ENCODE measurements at regions not wholly inside any gene's neighbourhood (a gene's known extent, or its start where the extent isn't known, plus 50 kb on each side); places are given as distances from the start of the nearest gene placed in this dataset.
"Not testable (repeated sequence)": the region's sequence is repeated elsewhere in the genome, so short reads cannot be mapped to it uniquely, and the experiment has no call there.

GRCh38 chr1:199832451-199832850 is 195.1 kb upstream of the NR5A2 start:
- DNase-seq, result no peak

DNA sequence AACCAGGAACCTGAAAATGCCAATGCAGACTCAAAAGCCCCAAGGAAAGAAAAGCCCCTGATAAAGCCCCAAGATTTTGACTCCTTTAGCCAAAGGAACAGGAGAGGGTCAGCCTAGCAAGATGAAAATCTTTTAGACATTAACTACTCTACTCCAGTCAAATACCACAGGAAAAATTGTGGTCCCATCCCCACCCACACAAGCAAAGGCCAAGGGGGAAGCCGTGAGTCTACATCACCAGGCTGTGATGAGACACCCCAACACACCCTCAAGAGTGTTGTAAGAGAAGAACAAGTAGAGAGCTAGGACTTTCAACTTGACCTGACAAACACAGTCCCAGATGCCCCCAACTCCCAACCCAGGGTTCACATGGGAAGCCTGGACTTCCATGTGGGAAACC is 192.8 kb upstream of the NR5A2 start:
- no peak for DNase-seq

DNA sequence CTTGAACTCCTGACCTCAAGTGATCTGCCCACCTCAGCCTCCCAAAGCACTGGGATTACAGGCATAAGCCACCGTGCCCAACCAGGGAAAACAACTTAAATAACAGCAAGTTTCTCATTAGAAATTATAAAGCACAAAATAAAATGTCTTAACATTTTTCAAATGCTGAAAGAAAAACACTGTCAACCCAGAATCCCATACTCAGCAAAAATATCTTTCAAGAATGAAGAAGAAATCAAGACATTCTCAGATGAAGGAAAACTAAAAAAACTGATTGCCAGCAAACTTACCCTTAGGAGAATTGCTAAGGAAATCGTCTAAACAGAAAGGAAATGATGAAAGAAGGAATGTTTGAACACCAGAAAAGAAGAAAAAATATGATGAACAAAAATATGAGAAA is 191.1 kb upstream of the NR5A2 start:
- no peak for DNase-seq

DNA sequence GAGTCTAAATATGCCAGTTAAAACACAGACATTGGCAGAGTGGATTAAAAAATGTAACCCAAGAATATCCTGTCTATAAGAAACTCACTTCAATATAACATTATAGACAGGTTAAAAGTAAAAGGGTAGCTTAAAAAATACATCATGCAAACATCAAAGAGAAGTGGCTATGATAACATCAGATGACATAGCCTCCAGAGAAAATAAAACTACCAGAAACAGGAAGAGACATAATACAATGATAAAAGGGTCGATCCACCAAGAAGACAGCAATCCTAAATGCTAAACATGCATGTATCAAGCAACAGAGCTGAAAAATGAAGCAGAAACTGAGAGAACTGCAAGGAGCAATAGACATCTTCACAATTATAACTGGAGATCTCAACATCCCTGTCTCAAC is 190.2 kb upstream of the NR5A2 start:
- no peak for DNase-seq

DNA sequence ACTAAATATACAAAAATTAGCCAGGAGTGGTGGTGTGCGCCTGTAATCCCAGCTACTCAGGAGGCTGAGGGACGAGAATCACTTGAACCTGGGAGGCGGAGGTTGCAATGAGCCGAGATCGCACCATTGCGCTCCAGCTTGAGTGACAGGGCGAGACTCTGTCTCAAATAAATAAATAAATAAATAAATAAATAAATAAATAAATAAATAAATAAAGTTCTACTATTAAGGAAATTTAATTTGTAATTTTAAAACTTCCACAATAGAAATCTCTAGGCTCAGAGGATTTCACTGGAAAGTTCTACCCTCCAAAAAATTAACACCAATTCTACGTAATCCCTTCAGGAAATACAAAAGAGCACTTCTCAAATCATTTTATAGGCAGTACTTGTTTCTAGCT is 187.9 kb upstream of the NR5A2 start:
- not testable (repeated sequence) for DNase-seq

- not testable (repeated sequence) for DNase-seq
These were observed 184.4 kb upstream of the NR5A2 start for GRCh38 chr1:199843096-199843495.

GRCh38 chr1:199843861-199844260 is 183.6 kb upstream of the NR5A2 start:
- no peak for DNase-seq

GRCh38 chr1:199847021-199847420 is 180.5 kb upstream of the NR5A2 start:
- no peak for DNase-seq

DNA sequence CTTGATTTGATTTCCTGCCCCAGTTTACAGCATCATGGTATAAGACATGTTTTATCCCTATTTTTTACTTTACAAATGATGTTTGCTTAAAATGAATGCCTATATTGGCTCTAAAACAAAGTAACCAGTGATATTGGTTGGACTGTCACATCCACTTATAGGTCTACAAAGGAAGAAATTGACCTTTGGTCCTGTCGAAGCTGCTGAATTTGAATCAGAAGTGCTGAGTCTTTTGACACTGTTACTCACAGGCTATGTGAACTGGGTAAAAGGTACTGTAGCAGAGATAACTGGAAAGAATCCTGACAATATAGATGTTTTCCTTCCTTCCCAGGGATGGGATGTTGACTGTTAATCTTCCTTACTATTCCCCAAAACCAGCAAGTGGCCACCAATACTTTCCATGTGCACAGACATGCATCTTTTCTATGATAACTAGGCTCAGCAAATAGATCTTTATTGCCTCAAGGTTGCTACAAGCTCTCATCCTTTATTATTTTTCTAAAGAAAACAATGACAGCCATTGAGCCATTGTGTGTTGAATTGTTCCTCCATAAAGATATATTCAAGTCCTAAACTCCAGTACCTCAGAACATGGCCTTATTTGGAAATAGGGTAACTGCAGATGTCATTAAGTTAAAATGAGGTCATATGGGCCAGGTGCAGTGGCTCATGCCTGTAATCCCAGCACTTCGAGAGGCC is 175.9 kb upstream of the NR5A2 start:
- no peak for DNase-seq

- DNase-seq, result no peak
These were observed 172.7 kb upstream of the NR5A2 start for GRCh38 chr1:199854686-199855321.

DNA sequence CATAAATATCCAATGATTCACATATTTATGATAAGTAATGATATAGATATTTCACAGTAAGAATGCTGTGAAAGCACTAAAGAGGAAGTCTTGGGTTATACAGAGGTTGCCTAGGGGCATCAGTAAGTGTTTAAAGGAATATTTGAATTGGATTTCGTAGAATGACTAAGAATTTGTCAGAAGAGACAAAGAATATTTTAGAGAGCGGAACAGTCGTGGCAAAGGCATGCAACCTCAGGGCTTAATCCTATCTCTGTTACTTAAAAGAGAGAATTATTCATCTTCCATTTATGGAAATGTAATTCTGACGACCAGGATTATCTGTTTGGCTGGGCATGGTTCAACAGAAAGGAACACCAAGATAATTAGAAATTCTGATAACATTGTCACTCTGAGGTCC is 171.9 kb upstream of the NR5A2 start:
- no peak for DNase-seq

DNA sequence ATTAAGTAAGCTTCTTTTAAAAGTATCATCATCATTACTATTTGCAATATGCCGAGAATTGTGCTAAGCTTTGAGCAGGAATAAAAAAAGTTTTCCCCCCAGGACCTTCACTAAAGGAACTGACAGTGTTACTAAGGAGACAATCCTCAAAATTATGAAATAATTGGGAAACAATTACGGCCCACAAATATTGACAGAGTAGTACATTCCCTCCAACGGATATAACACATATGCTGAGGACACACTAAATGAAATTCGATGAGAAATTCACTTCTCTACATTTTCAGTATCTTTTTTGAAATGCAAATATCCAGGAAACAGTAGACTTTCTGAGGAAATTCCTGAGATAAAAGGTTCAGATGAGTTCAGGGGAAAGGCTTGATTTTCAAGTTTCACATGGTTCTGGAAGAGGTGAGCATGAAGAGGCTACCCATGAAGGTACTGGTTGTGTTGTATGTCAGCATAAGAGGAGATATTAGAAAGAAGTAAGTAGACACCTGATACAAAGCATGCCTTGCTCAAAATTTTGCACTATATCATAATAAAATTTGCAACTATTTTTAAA is 171.2 kb upstream of the NR5A2 start:
- DNase-seq, result no peak

DNA sequence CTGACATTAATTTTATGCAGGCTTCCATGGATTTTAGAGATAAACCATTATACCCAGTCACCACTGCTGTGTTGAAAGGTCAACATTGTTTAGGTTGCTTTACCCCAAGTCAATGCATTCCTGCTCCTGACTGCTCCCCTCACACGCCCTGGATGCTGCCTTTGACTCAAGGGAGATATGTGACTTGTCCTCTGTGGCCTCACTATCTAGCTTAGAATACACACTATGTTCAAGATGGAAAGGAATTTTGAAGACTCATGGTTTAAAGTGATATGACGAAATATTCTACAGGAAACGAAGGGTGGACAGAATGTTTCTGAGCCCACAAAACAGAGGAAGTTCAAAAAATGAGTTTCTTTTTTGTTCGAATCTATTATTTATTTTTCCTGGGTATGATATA is 170.4 kb upstream of the NR5A2 start:
- no peak for DNase-seq

DNA sequence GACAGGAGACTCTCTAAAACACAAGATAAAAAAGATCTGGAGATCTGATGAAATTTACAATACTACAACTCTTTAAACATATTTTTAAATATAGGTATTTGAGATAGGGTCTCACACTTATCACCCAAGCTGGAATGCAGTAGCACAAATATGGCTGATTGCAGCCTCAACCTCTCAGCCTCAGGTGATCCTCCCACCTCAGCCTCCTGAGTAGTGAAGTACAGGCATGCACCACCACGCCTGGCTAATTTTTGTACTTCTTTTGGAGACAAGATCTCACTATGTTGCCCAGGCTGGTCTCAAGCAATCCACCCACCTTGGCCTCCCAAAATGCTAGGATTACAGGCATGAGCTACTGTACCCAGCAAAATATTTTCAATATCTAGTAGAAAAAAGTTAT is 170.0 kb upstream of the NR5A2 start:
- no peak for DNase-seq

DNA sequence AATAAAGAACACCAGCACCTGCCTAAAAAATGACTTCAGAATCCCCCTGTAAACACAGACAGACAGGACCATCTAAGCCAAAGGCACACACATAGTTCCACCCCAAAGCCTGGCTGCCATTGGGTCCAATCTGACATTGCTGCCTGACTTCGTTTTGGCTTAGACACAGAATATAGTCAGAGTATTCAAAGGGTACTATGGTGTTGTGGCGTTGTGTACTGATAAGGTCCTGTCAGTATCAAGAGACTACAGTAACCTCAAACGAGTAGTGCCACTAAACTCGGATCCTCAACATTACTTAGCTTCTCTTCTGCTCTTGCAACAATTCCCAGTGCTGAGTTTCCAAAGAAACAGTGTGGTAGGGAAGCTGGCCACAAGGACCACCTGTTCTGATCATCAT is 169.3 kb upstream of the NR5A2 start:
- DNase-seq, result no peak

DNA sequence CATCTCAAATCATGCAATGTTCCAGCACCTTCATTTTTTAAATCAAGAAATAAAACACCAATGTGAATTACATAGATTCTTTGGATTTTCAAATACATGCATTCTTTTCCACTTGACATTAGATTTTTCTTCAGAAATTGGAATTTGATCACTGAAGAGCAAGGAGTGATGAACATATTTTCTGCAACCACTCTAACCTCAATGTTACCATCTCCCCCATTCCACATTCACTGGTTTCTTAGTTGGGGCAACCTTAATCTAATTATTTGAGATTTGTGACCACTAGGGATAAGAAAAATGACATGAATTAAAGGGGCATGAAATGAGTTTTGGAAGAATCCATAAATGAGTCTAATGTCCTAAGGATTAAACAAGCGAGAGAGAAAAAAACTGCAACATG is 168.7 kb upstream of the NR5A2 start:
- DNase-seq, result no peak

- DNase-seq, result no peak
These were observed 168.0 kb upstream of the NR5A2 start for GRCh38 chr1:199859491-199859933.

- no peak for DNase-seq
These were observed 166.3 kb upstream of the NR5A2 start for GRCh38 chr1:199861020-199861795.

DNA sequence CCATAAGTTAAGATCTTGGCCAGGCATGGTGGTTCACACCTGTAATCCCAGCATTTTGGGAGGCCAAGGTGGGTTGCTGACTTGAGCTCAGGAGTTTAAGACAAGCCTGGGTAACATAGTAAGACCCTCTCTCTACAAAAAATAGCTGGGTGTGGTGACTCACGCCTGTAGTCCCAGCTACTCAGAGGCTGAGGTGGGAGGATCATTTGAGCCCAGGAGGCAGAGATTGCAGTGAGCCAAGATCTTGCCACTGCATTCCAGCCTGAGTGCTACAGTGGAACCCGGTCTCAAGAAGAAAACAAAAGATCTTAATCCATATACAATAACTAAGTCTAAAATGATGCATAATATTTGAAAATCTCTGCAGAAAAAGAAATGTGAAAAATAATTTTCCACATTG is 165.5 kb upstream of the NR5A2 start:
- no peak for DNase-seq

DNA sequence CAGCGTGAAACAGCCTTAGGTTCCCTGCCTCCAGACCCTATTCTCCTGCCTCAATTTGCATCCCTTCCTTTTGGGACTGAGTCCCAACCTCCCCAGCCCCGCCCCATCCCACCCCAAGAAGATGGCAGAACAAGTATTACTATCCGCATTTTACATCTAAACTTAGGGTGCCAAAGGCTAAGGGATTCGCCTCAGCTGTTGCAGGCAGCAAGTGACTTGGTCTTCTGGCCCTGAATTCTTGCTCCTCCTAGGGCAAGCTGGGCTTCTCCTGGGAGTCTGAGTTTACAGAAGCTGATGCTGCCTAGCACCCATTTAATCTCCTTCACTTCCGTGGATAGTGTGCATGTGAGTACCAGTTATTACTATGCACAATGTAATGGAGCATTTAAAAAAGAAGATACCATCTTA is 161.3 kb upstream of the NR5A2 start:
- no peak for DNase-seq

- DNase-seq, result no peak
These were observed 159.9 kb upstream of the NR5A2 start for GRCh38 chr1:199867601-199868000.

- no peak for DNase-seq
These were observed 158.7 kb upstream of the NR5A2 start for GRCh38 chr1:199868777-199869176.

- DNase-seq, result no peak
These were observed 152.2 kb upstream of the NR5A2 start for GRCh38 chr1:199875337-199875736.

GRCh38 chr1:199875856-199876255 is 151.7 kb upstream of the NR5A2 start:
- DNase-seq, result no peak

All from activated gamma-delta T cell treated with Interleukin-2 at 50 U/mL for 16 hours (primary cell).